ENCODE measurements at regions not wholly inside any gene's neighbourhood (a gene's known extent, or its start where the extent isn't known, plus 50 kb on each side); places are given as distances from the start of the nearest gene placed in this dataset.

DNA sequence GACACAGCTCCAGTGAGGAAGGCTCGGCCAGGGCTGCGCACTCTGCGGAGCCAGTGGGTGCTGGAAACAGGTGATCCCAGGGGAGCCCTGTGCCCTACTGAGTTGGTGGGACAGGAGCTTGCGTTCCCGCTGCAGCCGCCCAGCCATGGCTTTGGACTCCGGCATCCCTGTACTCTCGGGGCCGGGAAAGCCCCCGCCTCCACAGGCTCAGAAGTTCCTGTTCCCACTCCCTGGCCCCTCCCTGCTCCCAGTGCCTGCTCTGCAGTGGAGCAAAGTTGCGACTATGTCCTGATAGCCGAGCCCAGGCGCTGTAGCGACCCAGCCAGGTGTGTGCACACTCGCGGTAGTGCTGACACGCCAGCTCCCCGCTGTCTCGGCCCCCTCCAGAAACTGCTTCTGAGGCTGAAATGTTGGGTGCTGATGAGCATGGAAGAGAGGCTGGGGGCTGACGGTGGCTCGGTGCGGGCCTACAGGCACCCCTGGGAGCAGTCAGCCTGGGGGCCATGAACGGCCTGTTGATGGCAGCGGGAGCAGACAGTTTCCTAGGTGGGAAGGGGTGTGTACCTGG is 344.6 kb upstream of the MGAT4C start:
- no peak for TF ChIP-seq POLR2A (IDR thresholded peaks at IDR 0.05)
- no peak for TF ChIP-seq POLR2AphosphoS5 (IDR thresholded peaks at IDR 0.05)
- no peak for TF ChIP-seq EP300 (IDR thresholded peaks at IDR 0.05)
- TF ChIP-seq, protein P1, sequence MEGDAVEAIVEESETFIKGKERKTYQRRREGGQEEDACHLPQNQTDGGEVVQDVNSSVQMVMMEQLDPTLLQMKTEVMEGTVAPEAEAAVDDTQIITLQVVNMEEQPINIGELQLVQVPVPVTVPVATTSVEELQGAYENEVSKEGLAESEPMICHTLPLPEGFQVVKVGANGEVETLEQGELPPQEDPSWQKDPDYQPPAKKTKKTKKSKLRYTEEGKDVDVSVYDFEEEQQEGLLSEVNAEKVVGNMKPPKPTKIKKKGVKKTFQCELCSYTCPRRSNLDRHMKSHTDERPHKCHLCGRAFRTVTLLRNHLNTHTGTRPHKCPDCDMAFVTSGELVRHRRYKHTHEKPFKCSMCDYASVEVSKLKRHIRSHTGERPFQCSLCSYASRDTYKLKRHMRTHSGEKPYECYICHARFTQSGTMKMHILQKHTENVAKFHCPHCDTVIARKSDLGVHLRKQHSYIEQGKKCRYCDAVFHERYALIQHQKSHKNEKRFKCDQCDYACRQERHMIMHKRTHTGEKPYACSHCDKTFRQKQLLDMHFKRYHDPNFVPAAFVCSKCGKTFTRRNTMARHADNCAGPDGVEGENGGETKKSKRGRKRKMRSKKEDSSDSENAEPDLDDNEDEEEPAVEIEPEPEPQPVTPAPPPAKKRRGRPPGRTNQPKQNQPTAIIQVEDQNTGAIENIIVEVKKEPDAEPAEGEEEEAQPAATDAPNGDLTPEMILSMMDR (IDR thresholded peaks at IDR 0.05) = no peak
- intact Hi-C loops (cut with DNase I) = no loop called here
- Histone ChIP-seq H3K27me3 (no peaks in the 10 kb centered on the region), H3K27ac (no peak overlapping the region), H3K9me3 (no peaks in the 10 kb centered on the region), H3K4me3 (no peak overlapping the region), H3K4me1 (no peaks in the 10 kb centered on the region), H3K36me3 (no peaks in the 10 kb centered on the region)
- WGBS, 2 donors = 94 to 95% methylated on average over 24 of the region's 24 CpGs
- no peak for DNase-seq

DNA sequence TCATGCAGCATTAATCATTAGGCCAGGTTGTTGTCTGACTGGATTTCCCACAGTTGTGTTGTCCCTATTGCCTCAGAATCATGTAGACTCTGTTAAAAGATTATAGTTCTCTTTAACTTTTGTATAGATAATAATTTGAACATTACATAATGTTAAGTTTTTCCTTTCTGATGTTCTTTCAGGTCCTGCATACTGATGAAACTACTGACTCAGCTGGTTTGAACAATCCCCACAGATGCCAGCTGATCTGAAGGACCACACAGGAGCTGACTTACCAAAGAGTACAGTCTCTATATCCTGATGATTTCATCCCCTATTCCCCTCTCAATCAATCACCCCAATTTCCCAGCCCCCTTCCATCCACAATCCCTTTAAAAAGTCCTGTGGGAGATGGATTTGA is 341.2 kb upstream of the MGAT4C start:
- Histone ChIP-seq H3K27me3 (no peaks in the 10 kb centered on the region), H3K36me3 (no peaks in the 10 kb centered on the region), H3K4me1 (no peaks in the 10 kb centered on the region), H3K9me3 (no peaks in the 10 kb centered on the region), H3K4me3 (no peak overlapping the region), H3K27ac (no peak overlapping the region)
- intact Hi-C loops (cut with DNase I) = no loop called here
- no peak for DNase-seq
- TF ChIP-seq POLR2AphosphoS5 (IDR thresholded peaks at IDR 0.05) (no peak), EP300 (IDR thresholded peaks at IDR 0.05) (no peak)
- TF ChIP-seq, protein P1 (IDR thresholded peaks at IDR 0.05) = no peak

DNA sequence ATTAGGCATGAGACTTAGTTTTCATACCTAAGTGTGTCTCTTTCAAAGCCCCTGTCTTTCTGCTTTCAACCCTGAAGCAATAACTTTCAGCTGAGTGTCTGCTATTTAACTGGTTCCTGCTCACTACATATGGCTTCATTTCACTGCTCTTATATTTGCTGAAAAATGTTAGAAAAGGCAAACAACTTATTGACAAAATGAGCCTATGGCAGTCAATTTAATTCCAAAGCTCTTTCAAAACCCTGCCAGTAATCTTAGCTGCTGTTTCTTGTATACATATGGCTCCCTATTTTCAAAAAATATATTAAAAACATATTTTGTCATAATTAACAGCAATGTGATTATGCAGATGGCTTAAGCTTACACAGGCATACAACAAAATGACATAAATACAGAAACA is 334.1 kb upstream of the MGAT4C start:
- Histone ChIP-seq H3K27me3 (no peaks in the 10 kb centered on the region), H3K27ac (no peak overlapping the region), H3K9me3 (no peaks in the 10 kb centered on the region), H3K36me3 (no peaks in the 10 kb centered on the region), H3K4me1 (no peaks in the 10 kb centered on the region), H3K4me3 (no peak overlapping the region)
- intact Hi-C loops (cut with DNase I) = no loop called here
- TF ChIP-seq POLR2A (IDR thresholded peaks at IDR 0.05) (no peak), POLR2AphosphoS5 (IDR thresholded peaks at IDR 0.05) (no peak), EP300 (IDR thresholded peaks at IDR 0.05) (no peak)
- TF ChIP-seq, protein P1 (IDR thresholded peaks at IDR 0.05) = no peak
- DNase-seq = no peak

DNA sequence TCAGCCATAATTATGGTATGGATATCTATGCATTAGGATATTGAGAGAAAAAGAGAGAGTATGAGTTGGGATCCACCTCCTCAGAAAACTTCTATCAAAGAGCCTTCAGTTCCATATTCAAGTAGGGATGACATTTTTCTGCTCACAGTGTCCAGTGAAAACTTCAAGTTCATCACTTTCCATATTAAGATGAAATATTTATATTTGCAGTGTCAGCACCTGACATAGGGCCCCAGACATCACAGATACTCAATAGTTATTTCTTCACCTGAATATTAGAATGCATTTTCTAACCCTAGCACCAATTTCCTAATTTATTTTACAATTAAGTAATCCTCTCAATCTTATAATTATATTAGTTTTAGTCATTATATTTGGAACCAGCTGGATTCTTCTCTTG is 318.0 kb upstream of the MGAT4C start:
- no peaks in the 10 kb centered on the region for H3K9me3 ChIP-seq
- no peak for DNase-seq
- no peaks in the 10 kb centered on the region for H3K4me1 ChIP-seq
- no peak overlapping the region for H3K27ac ChIP-seq
- TF ChIP-seq POLR2A (IDR thresholded peaks at IDR 0.05) (no peak), POLR2AphosphoS5 (IDR thresholded peaks at IDR 0.05) (no peak), EP300 (IDR thresholded peaks at IDR 0.05) (no peak)
- TF ChIP-seq, protein P1 (IDR thresholded peaks at IDR 0.05) = no peak
- no peaks in the 10 kb centered on the region for H3K36me3 ChIP-seq
- no peak overlapping the region for H3K4me3 ChIP-seq
- H3K27me3 ChIP-seq = no peaks in the 10 kb centered on the region
- intact Hi-C loops (cut with DNase I) = no loop called here

DNA sequence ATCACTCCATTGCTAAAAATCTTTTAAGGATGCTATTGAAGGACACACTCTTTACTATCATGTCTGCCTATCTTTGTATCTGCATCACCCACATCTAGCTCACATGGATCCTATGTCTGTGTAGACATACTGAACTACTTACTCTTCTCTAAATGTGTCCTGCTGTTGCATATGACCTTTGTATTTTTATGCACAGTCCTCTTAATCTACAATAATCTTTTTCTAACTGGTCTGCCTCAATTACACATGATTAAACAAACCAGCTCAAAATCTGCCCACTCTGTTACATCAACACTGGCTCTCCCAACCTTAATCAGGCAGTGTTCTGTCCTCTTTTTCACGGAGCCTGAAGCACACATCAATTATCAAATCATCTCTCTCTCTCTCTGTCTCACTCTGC is 316.3 kb upstream of the MGAT4C start:
- 5 to 19% methylated on average over 1 of the region's 1 CpG for WGBS, 2 donors
- no peak overlapping the region for H3K4me3 ChIP-seq

More for the DNA sequence above, 316.3 kb upstream of the MGAT4C start:
- Histone ChIP-seq H3K27ac (no peak overlapping the region), H3K9me3 (no peaks in the 10 kb centered on the region), H3K36me3 (no peaks in the 10 kb centered on the region), H3K4me1 (no peaks in the 10 kb centered on the region), H3K27me3 (no peaks in the 10 kb centered on the region)
- TF ChIP-seq EP300 (IDR thresholded peaks at IDR 0.05) = no peak
- intact Hi-C loops (cut with DNase I) = no loop called here
- DNase-seq = no peak
